GM18867 (cell line): ENCODE measurements at regions not wholly inside any gene's neighbourhood (a gene's known extent, or its start where the extent isn't known, plus 50 kb on each side); places are given as distances from the start of the nearest gene placed in this dataset.
"Not testable (repeated sequence)": the region's sequence is repeated elsewhere in the genome, so short reads cannot be mapped to it uniquely, and the experiment has no call there.

Experiments
- ATAC-seq: cut with Tn5 transposase; IDR thresholded peaks from one replicate; pipeline ENCODE4 v1.9.1; 2021; ENCODE audit warnings: mild to moderate bottlenecking, moderate library complexity; ENCODE audit not compliant: unreplicated experiment

- ATAC-seq, result no peak
These were observed 893.2 kb downstream of the DTWD2 start for GRCh38 chr5:118095115-118095514.

- no peak for ATAC-seq
These were observed 899.9 kb downstream of the DTWD2 start for GRCh38 chr5:118088448-118088847.

GRCh38 chr5:118076490-118076889 is 911.9 kb downstream of the DTWD2 start:
- no peak for ATAC-seq

GRCh38 chr5:118070041-118070440 is 918.3 kb downstream of the DTWD2 start:
- no peak for ATAC-seq

- ATAC-seq, result no peak
These were observed 918.9 kb downstream of the DTWD2 start for GRCh38 chr5:118069452-118069851.

GRCh38 chr5:118068886-118069285 is 919.5 kb downstream of the DTWD2 start:
- ATAC-seq, result no peak

- ATAC-seq, result not testable (repeated sequence)
These were observed 924.5 kb downstream of the DTWD2 start for GRCh38 chr5:118063836-118064235.

- peak; percentile 64 for ATAC-seq
These were observed 927.5 kb downstream of the DTWD2 start for GRCh38 chr5:118060833-118061232.

- no peak for ATAC-seq
These were observed 935.8 kb downstream of the DTWD2 start for GRCh38 chr5:118052503-118052902.

GRCh38 chr5:118044169-118044568 is 944.2 kb downstream of the DTWD2 start:
- no peak for ATAC-seq

GRCh38 chr5:118043531-118043930 is 944.8 kb downstream of the DTWD2 start:
- ATAC-seq, result no peak

- ATAC-seq, result no peak
These were observed 946.3 kb downstream of the DTWD2 start for GRCh38 chr5:118042076-118042475.

- no peak for ATAC-seq
These were observed 947.9 kb downstream of the DTWD2 start for GRCh38 chr5:118040496-118040895.

- no peak for ATAC-seq
These were observed 954.5 kb downstream of the DTWD2 start for GRCh38 chr5:118033686-118034338.

- no peak for ATAC-seq
These were observed 958.5 kb downstream of the DTWD2 start for GRCh38 chr5:118029807-118030206.

- no peak for ATAC-seq
These were observed 966.3 kb downstream of the DTWD2 start for GRCh38 chr5:118022062-118022461.

GRCh38 chr5:118017536-118017935 is 970.8 kb downstream of the DTWD2 start:
- ATAC-seq, result no peak

GRCh38 chr5:118016396-118016795 is 972.0 kb downstream of the DTWD2 start:
- no peak for ATAC-seq

- ATAC-seq, result no peak
These were observed 972.8 kb downstream of the DTWD2 start for GRCh38 chr5:118015511-118015910.

- no peak for ATAC-seq
These were observed 978.5 kb downstream of the DTWD2 start for GRCh38 chr5:118009741-118010297.

- ATAC-seq, result no peak
These were observed 979.6 kb downstream of the DTWD2 start for GRCh38 chr5:118008779-118009178.

GRCh38 chr5:118007262-118007661 is 981.1 kb downstream of the DTWD2 start:
- ATAC-seq, result no peak

GRCh38 chr5:118006219-118006618 is 982.1 kb downstream of the DTWD2 start:
- ATAC-seq, result no peak
